K562 (cell line): ENCODE measurements at regions not wholly inside any gene's neighbourhood (a gene's known extent, or its start where the extent isn't known, plus 50 kb on each side); places are given as distances from the start of the nearest gene placed in this dataset.

ENCODE experiments used
- GTF2A2 ChIP-seq: IDR thresholded peaks from 2 replicates; pipeline ENCODE4 v1.6.1; 2016; ENCODE audit warnings: mild to moderate bottlenecking, missing genetic modification characterization, missing compliant biosample characterization
- HDAC8 ChIP-seq: fragments of 450-650 bp; IDR thresholded peaks from 2 replicates; pipeline ENCODE4 v1.6.1; 2016; ENCODE audit warnings: mild to moderate bottlenecking, missing genetic modification characterization, moderate library complexity, missing compliant biosample characterization
- MEF2D ChIP-seq: conservative IDR thresholded peaks from 2 replicates; pipeline ENCODE4 v1.6.1; 2016; ENCODE audit warnings: low read depth, missing genetic modification characterization, missing compliant biosample characterization
- RAD21 ChIP-seq, 2 experiments: fragments of 250-450 bp in 1 of 2; fragments of 450-650 bp in 1 of 2; sonication (Bioruptor Pico) in 1 of 2; formaldehyde crosslinking in 1 of 2; IDR thresholded peaks in 1 of 2; conservative IDR thresholded peaks in 1 of 2; 2 replicates each; pipeline versions ENCODE4 v1.4.0 to v1.8.0; 2020 to 2022; ENCODE audit warnings: mild to moderate bottlenecking in 2 of 2, moderate library complexity in 1 of 2
- RHOXF2B ChIP-seq: fragments of 250-450 bp; sonication (Bioruptor Pico); conservative IDR thresholded peaks from 2 replicates; pipeline ENCODE4 v1.5.1; 2021
- RREB1 ChIP-seq: fragments of 250-450 bp; sonication (Bioruptor Pico); IDR thresholded peaks from 2 replicates; pipeline ENCODE4 v1.4.0; 2020
- SIN3B ChIP-seq: fragments of 450-650 bp; IDR thresholded peaks from 2 replicates; pipeline ENCODE4 v1.6.1; 2017; ENCODE audit warnings: low read depth, mild to moderate bottlenecking, moderate library complexity
- SRSF7 ChIP-seq: fragments of 200-400 bp; formaldehyde crosslinking; optimal IDR thresholded peaks from 2 replicates; pipeline ENCODE3; 2017; ENCODE audit warnings: mild to moderate bottlenecking, low read depth, low read length
- ZNF239 ChIP-seq: fragments of 250-450 bp; sonication (Bioruptor Pico); IDR thresholded peaks from 2 replicates; pipeline ENCODE4 v1.4.0; 2020; ENCODE audit warnings: mild to moderate bottlenecking
- ZNF445 ChIP-seq: fragments of 250-450 bp; sonication (Bioruptor Pico); IDR thresholded peaks from 2 replicates; pipeline ENCODE4 v1.4.0; 2020; ENCODE audit warnings: low read depth, mild to moderate bottlenecking, moderate library complexity
- ZNF512 ChIP-seq: IDR thresholded peaks from 2 replicates; pipeline ENCODE4 v1.6.1; 2016; ENCODE audit warnings: missing genetic modification characterization, missing compliant biosample characterization

GRCh38 chr9:7545371-7546165 is 254.0 kb downstream of the DMAC1 start (continued):
- TF ChIP-seq RREB1 (CRISPR knock-in tag), result no peak
- TF ChIP-seq HDAC8 (tag), result no peak
- no peak for TF ChIP-seq ZNF512 (tag)
- TF ChIP-seq ZNF239, result no peak
- no peak for TF ChIP-seq GTF2A2
- TF ChIP-seq ZNF445 (CRISPR knock-in tag), result no peak
- TF ChIP-seq RHOXF2B (CRISPR knock-in tag), result no peak
- TF ChIP-seq RAD21 (CRISPR knock-in tag; conservative IDR thresholded peaks at IDR 0.05 in 1 of 2, IDR thresholded peaks at IDR 0.05 in 1 of 2), result no peak
- no peak for TF ChIP-seq SIN3B
- TF ChIP-seq SRSF7, result no peak
- no peak for TF ChIP-seq MEF2D (tag)
